Epithelial cell of proximal tubule (primary cell): ENCODE measurements at regions not wholly inside any gene's neighbourhood (a gene's known extent, or its start where the extent isn't known, plus 50 kb on each side); places are given as distances from the start of the nearest gene placed in this dataset.
A peak's percentile ranks its signal among the peaks of the same experiment; 100 is the strongest.

Experiments
- DNase-seq: peaks from one replicate; pipeline ENCODE4 v3.0.0-alpha.2; 2011; ENCODE audit warnings: low read depth
- H3K4me3 ChIP-seq: 2 replicates; pipeline ENCODE4 v1.5.1; 2011; ENCODE audit warnings: low read depth, mild to moderate bottlenecking, low read length
- CTCF ChIP-seq: conservative IDR thresholded peaks from 2 replicates; pipeline ENCODE4 v1.5.1; 2012; ENCODE audit warnings: low read depth, mild to moderate bottlenecking, low read length

DNA sequence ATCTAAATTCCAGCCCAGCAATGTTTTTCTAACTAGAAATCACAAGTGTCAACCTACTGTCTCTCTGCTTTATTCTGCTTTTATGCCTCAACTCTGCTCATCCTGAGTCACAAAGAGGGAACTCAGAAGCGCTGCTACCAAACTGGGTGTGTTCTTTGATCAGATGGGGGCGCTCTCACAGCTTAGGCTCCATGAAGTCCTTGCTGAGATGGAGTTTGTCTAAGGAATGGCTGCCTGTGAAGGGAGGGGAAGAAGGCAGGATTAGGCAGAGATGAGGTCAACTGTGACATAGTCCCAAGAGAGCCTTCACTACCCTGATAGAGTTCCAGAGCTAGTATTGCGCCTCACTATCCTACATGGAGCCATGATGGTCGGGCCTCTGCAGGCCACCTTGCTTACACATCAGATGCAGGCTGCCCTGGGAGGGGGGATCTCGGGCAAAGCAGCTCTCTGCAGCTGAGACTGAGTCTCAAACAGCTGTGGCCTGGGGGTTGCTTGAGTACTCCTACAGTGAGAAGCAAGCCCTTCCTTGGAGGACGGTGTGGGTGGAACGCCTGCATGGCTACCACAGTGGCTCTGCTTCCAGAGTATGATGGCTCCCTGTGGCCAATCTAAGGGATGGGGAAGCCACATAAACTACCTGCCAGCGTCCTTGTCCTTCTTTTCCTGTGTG, 219.9 kb downstream of the CCNG2 start:
- TF ChIP-seq CTCF, result peak; percentile 3

GRCh38 chr4:77384094-77384493, 221.5 kb upstream of the CXCL13 start:
- TF ChIP-seq CTCF, result no peak
- no peak for DNase-seq
- no peak overlapping the region for H3K4me3 ChIP-seq

More for the DNA sequence above, 219.9 kb downstream of the CCNG2 start:
- H3K4me3 ChIP-seq, result no peak overlapping the region
- DNase-seq, result no peak

DNA sequence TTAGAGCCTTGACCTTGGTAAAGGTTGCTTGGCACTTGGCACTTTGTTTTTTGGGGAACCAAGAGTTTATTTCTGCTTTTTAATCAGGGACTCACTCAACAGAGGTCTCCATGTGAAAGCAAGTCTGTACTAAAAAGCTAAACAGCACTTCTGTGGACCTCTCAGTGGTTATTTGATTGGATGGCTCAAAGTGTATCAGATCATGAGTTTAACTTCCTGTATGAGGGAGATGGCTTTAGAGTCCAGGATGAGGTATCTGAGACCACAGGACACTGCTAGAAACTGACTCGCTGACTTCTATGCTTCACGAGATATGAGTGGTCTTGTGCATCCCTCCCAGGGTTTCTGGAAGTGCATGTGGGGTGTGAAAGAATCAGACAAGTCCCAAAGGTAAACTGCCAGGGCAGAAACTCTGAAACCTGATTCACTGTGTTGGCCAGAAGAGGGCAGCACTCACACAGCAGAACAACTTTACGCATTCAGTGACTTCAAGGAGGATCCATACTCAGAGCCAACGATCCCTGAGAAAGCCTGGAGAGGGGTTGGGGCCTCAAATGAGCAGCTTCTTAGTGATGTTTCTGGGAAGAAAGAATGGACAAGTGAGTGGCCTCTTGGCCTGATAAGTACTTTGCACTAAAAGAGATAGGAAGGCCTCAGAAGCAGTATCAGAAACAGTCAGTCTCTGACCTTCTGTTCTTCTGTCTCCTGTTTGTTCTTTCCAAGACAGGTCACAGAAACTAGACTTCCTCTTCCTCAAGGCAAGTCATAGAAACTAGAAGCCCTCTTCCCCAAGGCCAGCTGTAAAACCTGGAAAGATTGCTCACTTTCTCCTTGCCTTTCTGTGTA, 220.3 kb upstream of the CXCL13 start:
- DNase-seq, result no peak
- no peak overlapping the region for H3K4me3 ChIP-seq
- peak; percentile 86 for TF ChIP-seq CTCF

- DNase-seq, result peak; percentile 65
- TF ChIP-seq CTCF, result no peak
- no peak overlapping the region for H3K4me3 ChIP-seq
These were observed 211.6 kb upstream of the CXCL13 start for GRCh38 chr4:77393996-77394395.

DNA sequence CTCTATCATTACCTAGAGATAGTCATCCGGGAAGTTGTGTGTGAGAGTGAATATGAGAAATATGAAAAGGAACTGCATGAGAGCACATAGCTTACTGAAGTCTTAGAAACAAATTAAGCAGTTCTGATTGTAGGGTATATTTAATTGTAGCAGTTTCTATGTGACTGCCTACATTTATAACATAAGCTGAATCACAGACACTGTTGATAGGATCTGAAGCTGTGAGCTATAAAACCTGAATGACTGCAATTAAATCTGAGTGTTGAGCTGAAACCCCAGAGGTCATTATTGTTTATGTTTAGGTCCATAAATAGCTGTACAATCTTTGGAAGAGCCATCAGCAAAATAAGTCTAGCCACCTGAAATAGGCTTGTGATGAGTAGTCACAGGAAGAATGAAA, 210.1 kb upstream of the CXCL13 start:
- DNase-seq, result no peak
- no peak overlapping the region for H3K4me3 ChIP-seq
- no peak for TF ChIP-seq CTCF

GRCh38 chr4:77398256-77398655, 207.4 kb upstream of the CXCL13 start:
- peak; percentile 26 for DNase-seq
- TF ChIP-seq CTCF, result no peak
- H3K4me3 ChIP-seq, result no peak overlapping the region
